COR-L47 (cell line): ENCODE measurements at regions not wholly inside any gene's neighbourhood (a gene's known extent, or its start where the extent isn't known, plus 50 kb on each side); places are given as distances from the start of the nearest gene placed in this dataset.
A peak's percentile ranks its signal among the peaks of the same experiment; 100 is the strongest.
"Not testable (repeated sequence)": the region's sequence is repeated elsewhere in the genome, so short reads cannot be mapped to it uniquely, and the experiment has no call there.

Experiments
- DNase-seq: peaks from one replicate; lab custom pipeline; 2025; lab: John Stamatoyannopoulos, UW

DNA sequence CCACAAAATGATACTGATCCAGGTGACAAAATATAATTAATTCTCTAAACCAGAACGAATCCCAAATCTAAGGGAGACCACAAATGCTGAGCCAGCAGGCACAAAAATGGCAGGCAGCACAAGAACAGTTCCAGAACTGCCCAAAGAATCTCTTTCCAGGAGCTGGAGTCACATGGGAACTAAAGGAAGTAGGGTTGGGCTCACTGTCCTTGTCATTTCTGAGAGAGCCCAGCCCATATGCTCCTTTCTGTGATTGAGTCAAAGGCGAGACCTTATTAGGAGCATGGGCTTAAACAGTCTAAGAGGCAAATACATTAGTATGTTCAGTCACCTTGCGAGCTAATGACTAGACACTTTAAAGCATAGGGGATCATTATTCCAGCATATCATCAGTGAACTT lies 327.6 kb upstream of the ARID1B start:
- DNase-seq = no peak

DNA sequence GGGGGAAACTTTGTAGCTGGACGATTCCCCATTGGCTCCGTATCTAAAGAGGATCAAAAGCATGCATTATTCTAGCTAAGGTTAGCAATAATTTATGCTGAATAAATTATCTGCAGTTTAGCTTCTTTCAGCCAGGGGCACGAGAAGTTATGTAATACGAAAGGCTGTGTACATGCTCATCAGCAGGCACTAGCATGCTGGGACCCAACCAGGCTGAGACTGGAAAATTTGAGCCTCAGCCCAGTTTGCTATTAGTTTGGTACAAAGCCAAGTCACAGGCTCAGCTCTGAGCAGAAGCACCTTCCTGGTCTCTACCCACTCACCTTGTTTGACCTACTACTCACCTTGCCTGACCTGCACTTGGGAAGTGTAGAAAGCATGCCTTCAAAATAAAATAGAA lies 328.1 kb upstream of the ARID1B start:
- no peak for DNase-seq

DNA sequence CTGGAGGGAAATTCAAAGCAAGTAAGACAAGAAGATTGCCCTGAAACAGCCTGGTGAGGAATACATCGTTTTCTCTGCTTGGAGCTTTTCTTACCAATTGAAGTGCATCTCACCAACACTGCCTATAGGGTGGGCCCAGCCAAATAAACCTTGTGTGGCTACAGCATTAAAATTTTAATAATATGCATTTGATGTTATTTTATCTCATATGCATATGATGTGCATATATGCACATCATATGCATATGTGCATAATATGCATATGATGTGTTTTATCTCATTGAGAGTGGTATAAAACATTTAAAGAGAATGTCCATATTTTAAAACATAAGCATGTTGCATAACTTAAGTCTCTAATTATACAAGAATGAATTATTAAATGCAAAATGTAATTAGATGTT lies 328.6 kb upstream of the ARID1B start:
- no peak for DNase-seq

DNA sequence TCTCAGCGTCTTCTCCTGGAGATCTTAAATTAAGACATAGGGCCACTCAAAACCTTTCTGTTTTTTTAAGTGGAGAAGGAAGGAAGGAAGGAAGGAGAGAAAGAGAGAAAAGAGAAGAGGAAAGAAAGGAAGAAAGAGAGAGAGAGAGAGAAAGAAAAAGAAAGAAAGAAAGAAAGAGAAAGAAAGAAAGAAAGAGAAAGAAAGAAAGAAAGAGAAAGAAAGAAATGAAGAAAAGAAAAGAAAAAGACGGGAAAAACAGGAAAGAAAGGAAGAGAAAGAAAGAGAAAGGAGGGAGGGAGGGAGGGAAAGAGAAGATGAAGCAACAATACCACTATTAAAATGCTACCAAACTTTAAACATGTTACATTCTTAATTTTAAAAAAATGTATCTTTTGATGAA lies 336.5 kb upstream of the ARID1B start:
- DNase-seq = no peak

DNA sequence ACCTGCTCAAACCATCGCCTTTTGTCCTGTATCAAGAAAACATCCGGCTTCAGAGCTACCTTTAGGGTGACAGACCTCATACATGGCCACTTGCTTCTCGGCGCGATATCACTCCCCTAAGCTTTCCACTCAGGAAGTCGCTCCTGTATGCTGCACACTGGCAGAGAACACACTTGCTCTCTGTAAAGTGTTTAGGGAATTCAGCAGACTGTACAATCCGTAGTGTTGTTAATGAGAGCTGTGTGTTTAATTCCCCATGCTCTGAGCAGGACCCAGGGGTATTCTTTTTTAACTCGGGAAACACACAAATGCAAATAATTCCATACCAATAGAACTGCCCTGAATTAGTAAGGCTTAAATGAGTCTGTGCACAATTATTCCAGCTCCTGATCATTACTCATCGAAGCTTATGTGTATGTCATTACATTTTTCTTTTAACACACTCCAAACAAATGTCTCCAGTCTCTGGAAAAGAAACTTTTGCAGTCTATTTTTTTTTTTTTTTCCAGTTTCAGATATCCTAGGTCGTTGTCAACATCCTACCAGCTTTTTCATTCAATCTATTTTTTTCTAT lies 338.7 kb upstream of the ARID1B start:
- no peak for DNase-seq

DNA sequence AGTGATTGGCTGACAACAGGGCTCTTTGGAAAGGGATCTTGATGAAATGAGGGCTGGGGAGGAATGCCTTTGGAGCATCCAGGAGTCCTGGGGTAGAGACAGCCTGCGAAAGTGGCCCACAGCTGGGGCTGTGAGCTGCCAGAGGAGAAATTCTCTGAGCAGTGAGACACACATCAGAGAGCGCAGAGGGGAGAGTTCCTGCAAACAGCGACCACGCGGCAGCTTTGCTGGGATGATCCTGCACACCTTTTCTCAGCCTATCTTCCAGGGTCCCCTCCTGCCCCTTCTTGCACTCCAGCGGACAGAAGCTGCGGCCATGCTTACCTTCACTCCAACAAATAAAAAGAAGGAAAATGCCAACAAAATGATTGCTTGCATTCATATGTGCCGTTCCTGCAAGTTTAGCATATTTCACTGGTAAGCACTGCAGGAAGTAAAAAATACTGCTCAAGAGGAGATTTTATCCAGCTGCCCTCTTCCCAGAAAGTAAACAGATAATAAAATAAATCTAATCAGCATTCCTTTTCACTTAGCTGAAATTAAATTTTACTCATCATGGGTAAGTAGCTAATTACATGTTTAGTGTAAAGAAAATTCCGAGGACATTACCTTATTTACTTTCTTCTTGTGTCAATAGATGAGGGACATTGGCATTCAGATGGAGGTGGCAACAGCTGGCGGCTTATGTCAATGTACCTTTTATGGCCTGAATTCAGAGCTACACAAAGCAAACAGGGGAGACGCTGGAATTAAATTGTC lies 339.9 kb upstream of the ARID1B start:
- peak; percentile 56 for DNase-seq

DNA sequence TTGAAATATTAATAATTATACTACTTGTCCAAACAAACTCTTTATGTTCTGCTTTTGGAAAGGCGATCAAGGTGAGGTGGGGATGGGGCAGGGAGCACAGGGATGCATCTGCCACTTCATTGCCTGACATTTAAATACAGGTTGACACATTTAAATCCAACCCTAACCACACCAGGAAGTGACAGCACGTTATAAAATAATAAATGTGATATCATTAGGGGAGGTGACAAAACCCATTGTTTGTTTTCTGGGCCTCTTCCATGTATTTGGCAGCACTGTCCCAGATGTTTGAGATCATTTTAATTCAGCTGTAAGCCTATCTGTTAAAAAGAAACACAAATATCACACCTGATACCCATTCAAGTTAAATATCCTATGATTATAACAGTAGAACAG lies 342.4 kb upstream of the ARID1B start:
- DNase-seq = no peak

DNA sequence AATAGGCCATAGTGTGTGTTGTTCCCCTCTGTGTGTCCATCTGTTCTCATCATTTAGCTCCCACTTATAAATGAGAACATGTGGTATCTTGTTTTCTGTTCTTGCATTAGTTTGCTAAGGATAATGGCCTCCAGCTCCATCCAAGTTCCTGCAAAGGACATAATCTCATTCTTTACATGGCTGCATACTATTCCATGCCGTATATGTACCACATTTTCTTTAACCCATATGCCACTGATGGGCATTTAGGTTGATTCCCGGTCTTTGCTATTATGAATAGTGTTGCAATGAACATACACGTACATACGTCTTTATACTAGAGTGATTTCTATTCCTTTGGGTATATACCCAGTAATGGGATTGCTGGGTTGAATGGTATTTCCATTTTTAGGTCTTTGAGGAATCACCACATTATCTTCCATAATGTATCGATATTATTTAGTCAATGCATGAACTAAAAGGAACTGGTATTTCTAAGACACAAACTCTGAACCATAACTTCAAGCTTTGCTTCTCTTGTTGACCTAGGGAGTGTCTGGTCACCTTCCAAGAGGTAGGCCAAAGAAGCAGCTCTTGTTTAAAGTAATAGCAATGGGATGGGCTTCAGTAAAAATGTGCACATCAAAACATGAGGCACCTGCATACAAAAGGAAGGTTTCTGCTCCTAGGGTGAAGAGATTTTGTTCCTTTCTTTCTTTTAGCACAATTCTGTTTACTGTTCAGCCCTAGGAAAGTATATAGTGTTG lies 343.0 kb upstream of the ARID1B start:
- no peak for DNase-seq

DNA sequence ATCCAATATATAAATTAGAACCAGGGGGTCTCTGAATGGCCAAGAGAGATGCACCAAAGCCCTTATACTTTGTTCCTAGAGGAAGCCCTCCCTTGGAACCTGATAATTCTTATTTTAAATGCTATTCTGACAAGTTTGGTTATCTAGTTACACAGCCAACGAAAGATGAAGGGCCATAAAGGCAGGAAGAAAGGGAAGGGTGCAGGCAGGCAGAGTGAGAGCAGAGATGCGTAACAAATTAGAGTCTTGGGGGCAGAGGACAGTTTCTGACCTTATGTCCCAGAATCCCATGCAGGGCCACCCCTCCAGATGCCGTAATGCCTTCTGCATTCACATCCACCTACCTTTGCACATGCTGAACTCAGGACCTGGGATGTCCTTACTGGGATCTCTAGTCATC lies 344.6 kb upstream of the ARID1B start:
- DNase-seq = no peak

DNA sequence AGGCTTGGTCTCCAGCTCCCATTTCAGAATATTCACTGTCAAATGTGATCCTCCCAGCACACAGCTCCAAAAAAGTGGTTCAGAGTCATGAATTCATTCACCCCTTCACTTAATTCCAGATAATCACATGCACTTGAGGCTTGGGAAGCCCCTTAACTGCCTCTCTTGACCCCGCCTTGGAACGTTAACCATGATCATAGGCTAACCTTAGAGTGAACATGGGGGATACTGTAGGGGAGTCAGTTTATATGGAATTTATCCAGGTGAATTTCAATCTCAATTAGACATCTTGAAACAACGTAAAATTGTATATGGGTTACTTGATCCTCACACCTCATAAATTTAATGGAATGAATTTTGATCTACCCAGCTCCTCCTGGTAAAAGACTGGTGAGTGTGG lies 346.8 kb upstream of the ARID1B start:
- DNase-seq = no peak

DNA sequence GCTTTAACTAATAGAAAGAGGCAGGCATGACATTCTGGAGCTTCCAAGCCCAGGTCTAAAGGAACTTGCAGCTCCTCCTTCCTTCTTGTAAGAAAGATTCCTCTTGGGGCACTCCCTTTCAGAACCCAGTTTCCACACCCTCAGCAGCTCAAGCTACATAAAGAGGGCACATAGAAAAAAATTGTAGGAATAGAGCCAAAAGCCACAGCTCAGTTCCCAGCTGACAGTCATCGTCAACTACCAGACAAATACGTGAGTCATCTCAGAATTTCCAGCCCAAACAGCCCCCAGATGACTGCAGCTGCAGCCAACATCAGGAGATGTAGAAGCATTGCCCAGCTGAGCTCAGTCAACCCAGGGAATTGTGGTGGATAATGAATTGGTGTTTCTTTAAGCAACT lies 349.8 kb upstream of the ARID1B start:
- DNase-seq = no peak

DNA sequence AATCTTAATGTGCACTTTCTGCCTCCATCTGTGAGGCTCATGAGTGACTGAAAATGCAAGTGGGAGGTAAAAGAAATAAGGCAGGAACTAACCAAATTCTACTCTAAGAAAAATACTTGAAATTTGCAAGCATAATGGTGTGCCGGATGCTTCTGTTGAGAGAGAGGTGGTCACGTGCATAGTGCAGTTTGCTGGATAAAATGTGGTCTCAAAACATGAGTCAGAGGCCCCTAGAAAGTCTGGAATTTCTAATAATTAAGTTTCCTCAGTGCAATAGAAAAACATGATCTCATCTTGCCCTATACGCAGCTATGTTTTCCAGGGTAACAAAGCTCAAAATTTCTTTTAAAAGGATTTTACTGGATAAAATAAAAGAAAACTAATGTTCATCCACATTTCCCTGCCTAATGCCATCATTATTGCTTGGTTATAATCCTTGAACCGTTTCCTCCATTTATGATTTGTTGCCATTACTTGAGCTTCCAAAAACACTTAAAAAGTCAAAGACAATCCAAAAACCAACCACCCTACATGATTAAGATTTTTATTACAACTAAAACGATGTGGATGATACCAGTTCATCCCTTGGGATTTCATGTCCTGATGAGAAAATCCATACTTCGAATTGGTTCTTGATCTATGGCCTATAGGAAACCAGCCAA lies 351.7 kb upstream of the ARID1B start:
- DNase-seq = no peak

DNA sequence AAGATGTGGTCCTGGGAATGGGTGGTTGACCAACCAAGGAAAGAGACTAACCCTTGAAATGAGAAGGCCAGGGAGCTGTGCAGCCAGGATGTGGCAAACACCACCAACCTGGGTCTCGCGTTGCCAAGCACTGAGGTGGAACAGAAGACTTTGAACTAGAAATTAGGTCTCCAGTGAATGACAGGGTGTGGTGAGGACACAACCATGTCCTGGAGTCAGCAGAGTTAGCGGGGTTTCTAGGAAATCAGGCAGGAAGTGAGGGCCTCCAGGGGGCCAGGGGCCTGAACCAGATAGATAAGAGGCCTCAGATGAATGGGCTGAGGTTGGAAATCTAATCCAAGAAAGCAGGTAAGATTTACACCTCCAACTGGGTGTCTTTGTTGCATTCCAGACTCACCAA lies 353.3 kb upstream of the ARID1B start:
- DNase-seq = no peak

DNA sequence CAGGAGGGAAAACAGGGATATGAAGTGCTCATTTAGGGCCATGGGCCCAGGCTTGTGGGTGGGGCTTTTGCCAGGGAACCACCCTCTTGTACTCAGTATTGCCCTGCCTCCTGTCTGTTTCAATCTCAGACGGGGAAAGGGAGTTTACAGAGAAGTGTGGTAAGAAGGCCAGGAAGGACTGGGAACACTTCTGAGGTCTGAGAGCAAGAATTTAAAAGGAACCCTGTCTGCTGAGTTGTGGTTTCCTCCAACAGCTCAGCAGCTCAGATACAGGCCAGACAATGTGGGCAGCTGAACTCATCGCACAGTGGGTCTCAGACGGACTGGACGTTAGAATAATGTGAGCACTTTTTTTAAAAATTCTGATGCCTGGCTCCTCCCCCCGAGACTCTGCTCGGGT lies 354.1 kb upstream of the ARID1B start:
- DNase-seq = no peak

DNA sequence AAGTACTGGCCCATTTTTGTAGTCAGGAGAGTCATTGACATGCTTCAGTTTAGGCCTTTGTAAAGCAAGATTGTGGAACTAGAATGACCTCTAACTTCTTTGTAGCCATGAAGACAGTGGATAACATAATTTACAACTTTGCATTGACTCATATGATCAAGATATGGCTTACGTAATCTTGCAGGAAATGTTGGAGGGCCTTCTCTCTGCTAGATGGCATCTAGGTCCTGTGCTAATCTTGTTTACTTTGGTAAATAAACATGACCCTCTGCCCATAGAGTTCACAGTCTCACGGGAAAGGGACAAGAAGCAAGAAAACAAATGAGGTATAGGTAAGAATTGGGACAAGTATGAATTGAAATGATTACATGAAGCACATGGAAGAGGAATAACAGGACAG lies 355.2 kb upstream of the ARID1B start:
- no peak for DNase-seq

DNA sequence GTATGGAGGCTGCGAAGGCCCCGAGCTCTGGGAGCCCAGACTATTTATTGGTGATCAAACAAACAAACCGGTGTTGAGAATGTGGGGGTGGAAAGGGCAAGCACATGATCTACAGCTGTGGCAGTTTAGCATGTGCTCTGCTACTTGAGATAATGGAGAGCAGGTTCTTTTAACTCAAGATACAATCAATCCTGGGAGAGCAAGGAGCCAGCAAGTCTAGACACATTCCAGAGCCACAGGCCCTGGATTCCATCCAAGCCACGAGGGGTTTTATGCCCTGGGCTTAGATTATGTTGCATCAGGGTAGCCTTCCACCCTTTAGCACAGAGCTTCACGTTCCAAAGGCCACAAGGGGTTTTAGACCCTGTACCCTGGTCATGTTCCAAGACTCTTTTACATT lies 355.9 kb upstream of the ARID1B start:
- not testable (repeated sequence) for DNase-seq

DNA sequence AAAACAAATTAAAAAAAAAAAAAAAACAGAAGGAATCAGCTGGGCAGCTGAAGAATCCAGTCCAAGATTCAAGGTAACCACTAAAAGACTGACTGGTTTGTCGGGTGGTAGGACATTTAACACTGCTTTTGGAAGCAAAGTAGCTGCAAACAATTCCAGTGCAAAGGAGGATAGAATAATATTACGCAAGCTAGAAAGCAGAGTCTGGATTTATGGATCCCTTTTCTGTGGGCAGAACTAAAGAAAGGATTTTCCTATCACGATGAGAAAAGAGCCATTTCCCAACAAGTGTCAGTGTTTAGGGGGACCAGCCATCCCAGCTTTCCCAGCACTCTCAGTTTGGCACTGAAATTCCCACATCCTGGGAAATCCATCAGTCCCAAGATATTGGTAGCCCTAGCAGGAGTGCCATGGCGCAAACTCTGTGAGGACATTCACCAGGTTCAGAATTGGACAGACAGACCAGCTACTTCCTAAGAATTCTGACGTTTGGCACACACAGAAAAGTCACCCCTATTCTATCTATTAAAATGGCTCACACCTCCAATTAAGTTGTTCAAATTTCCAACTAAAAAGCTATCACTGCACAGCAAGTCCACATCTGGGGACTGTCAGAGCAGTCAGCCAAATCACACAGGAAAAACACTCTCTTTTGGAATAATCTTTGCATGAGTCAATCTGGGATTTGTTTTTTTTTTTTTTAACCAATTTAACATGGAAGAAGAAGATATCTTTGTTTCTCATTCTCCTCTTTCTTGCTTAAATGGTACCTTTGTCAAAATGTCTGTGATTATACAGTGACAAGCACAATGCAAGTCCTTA lies 356.8 kb upstream of the ARID1B start:
- no peak for DNase-seq

DNA sequence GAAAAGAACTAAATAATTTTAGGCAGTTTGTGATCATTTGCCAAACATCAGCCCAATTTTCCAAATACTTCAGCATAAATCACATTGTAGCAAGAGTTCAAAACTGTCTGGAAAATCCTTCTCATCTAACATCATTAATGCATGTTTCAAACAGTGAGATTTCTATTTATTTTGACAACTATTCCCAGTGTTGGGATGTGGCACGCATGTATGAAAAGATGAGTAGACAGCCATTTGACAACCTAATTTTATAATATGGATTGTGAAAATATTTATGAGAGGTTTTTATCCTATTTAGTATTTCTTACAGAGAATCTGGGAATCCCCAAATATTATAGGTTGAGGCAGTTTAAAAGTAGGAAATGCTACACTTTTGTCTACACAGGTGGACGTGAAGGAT lies 357.6 kb upstream of the ARID1B start:
- no peak for DNase-seq

DNA sequence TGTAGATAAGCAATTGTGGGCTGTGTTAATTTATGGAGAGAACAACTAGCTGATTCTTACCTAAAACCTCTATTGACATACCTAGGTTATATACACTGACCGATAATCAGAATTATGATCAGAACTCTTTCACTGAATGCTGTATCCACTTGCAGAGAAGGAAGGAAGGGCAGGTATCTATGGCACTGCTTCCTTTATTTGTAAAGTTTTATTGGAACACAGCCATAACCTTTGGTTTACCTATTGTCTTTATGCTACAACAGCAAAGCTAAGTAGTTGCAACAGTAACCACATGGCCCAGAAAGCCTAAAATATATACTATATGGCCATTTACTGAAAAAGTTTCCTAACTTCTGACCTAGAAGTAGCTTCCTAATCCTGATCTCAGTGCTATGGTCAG lies 358.9 kb upstream of the ARID1B start:
- no peak for DNase-seq

DNA sequence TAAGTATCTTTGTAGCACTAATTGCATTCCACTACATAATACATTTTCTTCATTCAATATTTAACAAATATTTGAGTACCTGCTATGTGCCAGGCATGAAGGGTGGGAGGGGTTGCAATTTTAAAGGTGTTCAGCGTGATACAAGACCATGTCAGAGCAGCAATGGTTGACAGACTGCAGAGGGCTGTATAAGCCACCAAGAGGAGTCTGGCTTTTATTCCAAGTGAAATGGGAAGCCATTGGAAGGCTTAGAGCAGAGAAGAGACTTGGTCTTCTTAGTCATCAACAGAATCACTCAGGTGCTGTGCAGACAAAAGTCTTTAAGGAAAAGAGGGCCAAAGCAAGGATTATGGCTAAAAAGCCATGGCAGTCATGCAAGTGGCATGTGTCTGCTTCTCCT lies 360.8 kb upstream of the ARID1B start:
- DNase-seq = no peak

DNA sequence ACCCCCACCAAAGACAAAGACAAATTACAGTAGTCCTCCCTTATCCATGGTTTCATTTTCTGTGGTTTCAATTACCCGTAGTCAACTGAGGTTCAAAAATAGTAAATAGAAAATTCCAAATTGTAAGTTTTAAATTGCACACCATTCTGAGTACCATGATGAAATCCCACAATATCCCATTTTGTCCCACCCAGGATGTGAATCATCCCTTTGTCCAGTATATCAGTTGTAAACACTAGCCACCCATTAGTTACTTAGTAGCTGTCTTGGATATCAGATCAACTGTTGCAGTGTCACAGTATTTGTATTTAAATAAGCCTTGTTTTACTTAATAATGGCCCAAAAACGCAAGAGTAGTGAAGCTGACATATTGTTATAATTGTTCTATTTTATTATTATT lies 364.0 kb upstream of the ARID1B start:
- DNase-seq = no peak

DNA sequence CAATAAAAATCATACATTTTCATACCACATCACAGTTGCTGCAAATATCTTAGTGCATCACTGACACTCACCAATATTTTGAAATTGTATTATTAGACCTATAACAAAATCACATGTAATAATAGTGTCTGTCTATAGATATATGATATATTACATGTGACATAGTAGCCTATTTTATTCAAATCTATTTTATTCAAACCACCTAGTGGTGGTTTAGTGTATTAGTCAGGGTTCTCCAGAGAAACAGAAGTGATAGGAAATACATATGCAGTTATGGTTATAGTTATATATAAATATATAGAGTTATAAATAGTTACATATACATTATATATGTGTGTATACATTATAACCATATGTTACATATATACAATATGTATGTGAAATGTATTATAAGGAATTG lies 366.5 kb upstream of the ARID1B start:
- no peak for DNase-seq
